ENCODE measurements at regions not wholly inside any gene's neighbourhood (a gene's known extent, or its start where the extent isn't known, plus 50 kb on each side); places are given as distances from the start of the nearest gene placed in this dataset.

DNA sequence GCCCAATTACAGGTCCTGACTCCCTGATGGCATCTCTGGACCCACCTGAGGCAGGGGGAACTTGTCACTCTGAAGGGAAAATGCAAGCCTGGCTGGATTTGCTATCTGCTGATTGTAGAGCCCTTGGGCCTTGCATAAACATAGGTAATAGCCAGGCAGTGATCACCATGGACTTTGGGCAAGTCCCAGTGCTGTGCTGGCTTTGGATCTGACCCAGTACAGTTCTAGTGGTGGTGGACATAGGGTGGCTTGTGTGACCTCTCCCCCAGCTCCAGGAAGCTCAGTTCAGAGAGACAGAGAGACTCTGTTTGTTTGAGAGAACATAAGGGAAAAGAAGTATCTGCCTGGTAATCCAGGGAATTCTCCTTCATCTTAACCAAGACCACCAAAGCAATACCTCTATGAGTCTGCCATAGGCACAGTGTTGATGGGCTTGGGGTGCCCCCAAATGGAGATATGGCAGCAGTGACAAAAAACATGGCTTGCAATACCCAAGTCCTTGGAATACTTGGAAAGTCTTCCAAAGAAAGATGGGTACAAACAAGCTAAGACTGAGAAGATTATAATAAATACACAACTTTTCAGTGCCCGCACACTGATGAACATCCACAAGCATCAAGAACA is 348.5 kb downstream of the PYDC2 start:
- ATAC-seq: no peak
- no peak overlapping the region for H3K27ac ChIP-seq (ENCODE audit: low read length)

DNA sequence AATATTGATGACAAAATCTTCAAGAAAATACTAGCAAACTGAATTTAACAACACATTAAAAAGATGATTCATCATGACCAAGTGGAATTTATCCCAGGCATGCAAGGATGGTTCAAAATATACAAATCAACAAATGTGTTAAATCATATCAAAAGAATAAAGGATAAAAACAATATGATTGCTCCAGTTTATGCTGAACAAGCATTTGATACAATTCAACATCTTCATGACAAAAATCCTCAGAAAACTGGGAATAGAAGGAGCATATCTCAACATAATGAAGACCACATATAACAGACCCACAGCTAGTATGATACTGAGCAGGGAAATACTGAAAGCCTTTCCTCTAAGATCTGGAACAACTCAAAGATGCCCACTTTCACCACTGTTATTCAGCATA is 352.3 kb downstream of the PYDC2 start:
- Histone ChIP-seq H3K9me3 (ENCODE audit: control insufficient read depth, insufficient read depth, low read depth, low read length) (no peaks in the 10 kb centered on the region), H3K27ac (ENCODE audit: low read length) (no peak overlapping the region), H3K4me1 (ENCODE audit: control insufficient read depth, insufficient read depth, low read length) (no peaks in the 10 kb centered on the region), H3K36me3 (ENCODE audit: control insufficient read depth, insufficient read depth, low read length) (no peaks in the 10 kb centered on the region), H3K4me3 (ENCODE audit: low read depth in 2 of 2, low read length in 2 of 2) (no peak overlapping the region), H3K27me3 (ENCODE audit: control insufficient read depth, insufficient read depth, low read length) (no peaks in the 10 kb centered on the region)
- TF ChIP-seq POLR2AphosphoS5 (IDR thresholded peaks at IDR 0.05; ENCODE audit: low read depth, low read length) (no peak), TCF7L2 (IDR thresholded peaks at IDR 0.05; ENCODE audit: low read depth, low read length) (no peak), SIN3A (IDR thresholded peaks at IDR 0.05; ENCODE audit: borderline replicate concordance, insufficient read depth, low read depth, low read length) (no peak)
- TF ChIP-seq, protein P1, sequence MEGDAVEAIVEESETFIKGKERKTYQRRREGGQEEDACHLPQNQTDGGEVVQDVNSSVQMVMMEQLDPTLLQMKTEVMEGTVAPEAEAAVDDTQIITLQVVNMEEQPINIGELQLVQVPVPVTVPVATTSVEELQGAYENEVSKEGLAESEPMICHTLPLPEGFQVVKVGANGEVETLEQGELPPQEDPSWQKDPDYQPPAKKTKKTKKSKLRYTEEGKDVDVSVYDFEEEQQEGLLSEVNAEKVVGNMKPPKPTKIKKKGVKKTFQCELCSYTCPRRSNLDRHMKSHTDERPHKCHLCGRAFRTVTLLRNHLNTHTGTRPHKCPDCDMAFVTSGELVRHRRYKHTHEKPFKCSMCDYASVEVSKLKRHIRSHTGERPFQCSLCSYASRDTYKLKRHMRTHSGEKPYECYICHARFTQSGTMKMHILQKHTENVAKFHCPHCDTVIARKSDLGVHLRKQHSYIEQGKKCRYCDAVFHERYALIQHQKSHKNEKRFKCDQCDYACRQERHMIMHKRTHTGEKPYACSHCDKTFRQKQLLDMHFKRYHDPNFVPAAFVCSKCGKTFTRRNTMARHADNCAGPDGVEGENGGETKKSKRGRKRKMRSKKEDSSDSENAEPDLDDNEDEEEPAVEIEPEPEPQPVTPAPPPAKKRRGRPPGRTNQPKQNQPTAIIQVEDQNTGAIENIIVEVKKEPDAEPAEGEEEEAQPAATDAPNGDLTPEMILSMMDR (IDR thresholded peaks at IDR 0.05): no peak
- TF ChIP-seq, protein P2, sequence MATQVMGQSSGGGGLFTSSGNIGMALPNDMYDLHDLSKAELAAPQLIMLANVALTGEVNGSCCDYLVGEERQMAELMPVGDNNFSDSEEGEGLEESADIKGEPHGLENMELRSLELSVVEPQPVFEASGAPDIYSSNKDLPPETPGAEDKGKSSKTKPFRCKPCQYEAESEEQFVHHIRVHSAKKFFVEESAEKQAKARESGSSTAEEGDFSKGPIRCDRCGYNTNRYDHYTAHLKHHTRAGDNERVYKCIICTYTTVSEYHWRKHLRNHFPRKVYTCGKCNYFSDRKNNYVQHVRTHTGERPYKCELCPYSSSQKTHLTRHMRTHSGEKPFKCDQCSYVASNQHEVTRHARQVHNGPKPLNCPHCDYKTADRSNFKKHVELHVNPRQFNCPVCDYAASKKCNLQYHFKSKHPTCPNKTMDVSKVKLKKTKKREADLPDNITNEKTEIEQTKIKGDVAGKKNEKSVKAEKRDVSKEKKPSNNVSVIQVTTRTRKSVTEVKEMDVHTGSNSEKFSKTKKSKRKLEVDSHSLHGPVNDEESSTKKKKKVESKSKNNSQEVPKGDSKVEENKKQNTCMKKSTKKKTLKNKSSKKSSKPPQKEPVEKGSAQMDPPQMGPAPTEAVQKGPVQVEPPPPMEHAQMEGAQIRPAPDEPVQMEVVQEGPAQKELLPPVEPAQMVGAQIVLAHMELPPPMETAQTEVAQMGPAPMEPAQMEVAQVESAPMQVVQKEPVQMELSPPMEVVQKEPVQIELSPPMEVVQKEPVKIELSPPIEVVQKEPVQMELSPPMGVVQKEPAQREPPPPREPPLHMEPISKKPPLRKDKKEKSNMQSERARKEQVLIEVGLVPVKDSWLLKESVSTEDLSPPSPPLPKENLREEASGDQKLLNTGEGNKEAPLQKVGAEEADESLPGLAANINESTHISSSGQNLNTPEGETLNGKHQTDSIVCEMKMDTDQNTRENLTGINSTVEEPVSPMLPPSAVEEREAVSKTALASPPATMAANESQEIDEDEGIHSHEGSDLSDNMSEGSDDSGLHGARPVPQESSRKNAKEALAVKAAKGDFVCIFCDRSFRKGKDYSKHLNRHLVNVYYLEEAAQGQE (IDR thresholded peaks at IDR 0.05; ENCODE audit: insufficient read depth in 1 of 2, low read depth in 2 of 2, low read length in 1 of 2): no peak
- ATAC-seq: no peak
- in situ Hi-C loops (cut with HindIII; ENCODE audit: low pct_unique_long_range_greater_than_20kb, low sequenced_read_pairs): no loop called here
- BruUV-seq (replicated peaks): no TSS peak
- ChIA-PET POLR2A (no interaction called here), CTCF (no interaction called here)
- DNase-seq (ENCODE audit: low read depth, low spot score): no peak
- intact Hi-C loops (cut with micrococcal nuclease; ENCODE audit: unreplicated experiment): no loop called here

More for the DNA sequence above, 348.5 kb downstream of the PYDC2 start:
- Histone ChIP-seq H3K27me3 (ENCODE audit: control insufficient read depth, insufficient read depth, low read length) (no peaks in the 10 kb centered on the region), H3K9me3 (ENCODE audit: control insufficient read depth, insufficient read depth, low read depth, low read length) (no peaks in the 10 kb centered on the region), H3K4me3 (ENCODE audit: low read depth in 2 of 2, low read length in 2 of 2) (no peak overlapping the region), H3K36me3 (ENCODE audit: control insufficient read depth, insufficient read depth, low read length) (no peaks in the 10 kb centered on the region), H3K4me1 (ENCODE audit: control insufficient read depth, insufficient read depth, low read length) (no peaks in the 10 kb centered on the region)
- ChIA-PET CTCF (no interaction called here), POLR2A (interaction anchor here (0.6 kb wide), 1 partner anchor 58 kb away, joined by 3 read pairs; no protein-coding TSS in a partner anchor)
- TF ChIP-seq POLR2AphosphoS5 (IDR thresholded peaks at IDR 0.05; ENCODE audit: low read depth, low read length) (no peak), SIN3A (IDR thresholded peaks at IDR 0.05; ENCODE audit: borderline replicate concordance, insufficient read depth, low read depth, low read length) (no peak), TCF7L2 (IDR thresholded peaks at IDR 0.05; ENCODE audit: low read depth, low read length) (no peak)
- TF ChIP-seq, protein P1 (IDR thresholded peaks at IDR 0.05): no peak
- TF ChIP-seq, protein P2 (IDR thresholded peaks at IDR 0.05; ENCODE audit: insufficient read depth in 1 of 2, low read depth in 2 of 2, low read length in 1 of 2): no peak
- DNase-seq (ENCODE audit: low read depth, low spot score): no peak
- in situ Hi-C loops (cut with HindIII; ENCODE audit: low pct_unique_long_range_greater_than_20kb, low sequenced_read_pairs) (no loop called here), intact Hi-C loops (cut with micrococcal nuclease; ENCODE audit: unreplicated experiment) (no loop called here)
- no TSS peak for BruUV-seq (replicated peaks)

Data from Panc1 (cell line).